Kidney (tissue), 13 donors: ENCODE measurements at regions not wholly inside any gene's neighbourhood (a gene's known extent, or its start where the extent isn't known, plus 50 kb on each side); places are given as distances from the start of the nearest gene placed in this dataset.

Experiments used
- DNase-seq, 5 donors: peaks; one replicate each; pipeline ENCODE4 v3.0.0-alpha.2; 2013 to 2020
- FAIRE-seq: peaks from 2 replicates; lab custom pipeline; 2012; peaks lifted over from hg19 to GRCh38; lab: Jason Lieb, UNC
- H3K27ac ChIP-seq, 2 donors: one replicate each; pipeline ENCODE4 v1.7.0; 2013; ENCODE audit warnings: low read depth in 2 of 2, low read length in 2 of 2, inconsistent platforms in 1 of 2
- H3K27me3 ChIP-seq: one replicate; pipeline ENCODE4 v1.7.1; 2013; ENCODE audit warnings: low read length, inconsistent platforms; ENCODE audit not compliant: control insufficient read depth, insufficient read depth
- H3K36me3 ChIP-seq, 3 donors: one replicate each; pipeline versions ENCODE4 v1.7.0 to v1.7.1; 2013; ENCODE audit warnings: low read length in 3 of 3, control low read depth in 1 of 3, inconsistent platforms in 1 of 3; ENCODE audit not compliant: insufficient read depth in 3 of 3, control insufficient read depth in 2 of 3
- H3K4me1 ChIP-seq, 3 donors: one replicate each; pipeline versions ENCODE4 v1.7.0 to v1.7.1; 2013; ENCODE audit warnings: low read length in 3 of 3, inconsistent platforms in 1 of 3, low read depth in 1 of 3; ENCODE audit not compliant: control insufficient read depth in 2 of 3, insufficient read depth in 2 of 3
- H3K4me3 ChIP-seq, 3 donors: one replicate each; pipeline versions ENCODE4 v1.7.0 to v1.8.1; 2013; ENCODE audit warnings: low read length in 3 of 3, control low read depth in 1 of 3, inconsistent platforms in 1 of 3
- H3K9ac ChIP-seq, 3 donors: one replicate each; pipeline versions ENCODE4 v1.7.0 to v1.7.1; 2013; ENCODE audit warnings: low read length in 3 of 3, control low read depth in 1 of 3, inconsistent platforms in 1 of 3
- H3K9me3 ChIP-seq, 3 donors: one replicate each; pipeline versions ENCODE4 v1.7.0 to v1.7.1; 2013; ENCODE audit warnings: low read length in 3 of 3, control low read depth in 1 of 3, inconsistent platforms in 1 of 3; ENCODE audit not compliant: control insufficient read depth in 2 of 3, insufficient read depth in 1 of 3
- intact Hi-C: fragments of 100-400 bp; cut with DNase I; formaldehyde crosslinking; loops from one replicate; pipeline ENCODE4 v1.11.1; 2022
- TF ChIP-seq, protein P1 (sequence below): IDR thresholded peaks from 3 replicates; pipeline ENCODE4 v1.5.1; 2012; ENCODE audit warnings: mild to moderate bottlenecking, moderate library complexity, borderline replicate concordance; ENCODE audit not compliant: insufficient read depth; ENCODE audit errors: extremely low read depth
- donor health status: control.
- donor health status: control.
- donor health status: control.
- donor health status: control.
- donor health status: control.
- donor health status: DM: yes; HTN: yes; CAD: no.
- donor health status: Normal renal cell carcinoma (clear cell type).

- no peak overlapping the region for H3K9ac ChIP-seq
Observed at GRCh38 chr11:7196396-7197146, 55.1 kb upstream of the SYT9 start.

DNA sequence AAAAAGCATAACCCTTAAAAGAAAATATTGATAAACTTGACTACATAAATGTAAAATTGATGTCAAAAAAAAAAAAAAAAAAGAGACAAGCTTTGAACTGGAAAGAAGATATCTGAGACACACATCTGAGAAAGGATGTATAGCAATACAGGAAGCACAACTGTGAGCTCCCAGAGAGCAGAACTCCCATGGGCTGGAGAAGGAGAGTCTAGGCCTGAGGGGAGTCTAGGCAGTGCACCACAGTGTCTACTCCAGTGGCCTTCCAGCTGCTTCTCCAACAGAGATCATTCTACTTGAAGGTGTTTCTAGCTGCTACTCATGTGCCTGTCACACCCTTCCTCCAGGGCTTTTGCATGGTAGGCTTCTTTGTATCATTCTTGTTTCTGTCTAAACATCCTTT lies 54.2 kb upstream of the SYT9 start:
- no peak overlapping the region for H3K4me3 ChIP-seq
- TF ChIP-seq, protein P1, sequence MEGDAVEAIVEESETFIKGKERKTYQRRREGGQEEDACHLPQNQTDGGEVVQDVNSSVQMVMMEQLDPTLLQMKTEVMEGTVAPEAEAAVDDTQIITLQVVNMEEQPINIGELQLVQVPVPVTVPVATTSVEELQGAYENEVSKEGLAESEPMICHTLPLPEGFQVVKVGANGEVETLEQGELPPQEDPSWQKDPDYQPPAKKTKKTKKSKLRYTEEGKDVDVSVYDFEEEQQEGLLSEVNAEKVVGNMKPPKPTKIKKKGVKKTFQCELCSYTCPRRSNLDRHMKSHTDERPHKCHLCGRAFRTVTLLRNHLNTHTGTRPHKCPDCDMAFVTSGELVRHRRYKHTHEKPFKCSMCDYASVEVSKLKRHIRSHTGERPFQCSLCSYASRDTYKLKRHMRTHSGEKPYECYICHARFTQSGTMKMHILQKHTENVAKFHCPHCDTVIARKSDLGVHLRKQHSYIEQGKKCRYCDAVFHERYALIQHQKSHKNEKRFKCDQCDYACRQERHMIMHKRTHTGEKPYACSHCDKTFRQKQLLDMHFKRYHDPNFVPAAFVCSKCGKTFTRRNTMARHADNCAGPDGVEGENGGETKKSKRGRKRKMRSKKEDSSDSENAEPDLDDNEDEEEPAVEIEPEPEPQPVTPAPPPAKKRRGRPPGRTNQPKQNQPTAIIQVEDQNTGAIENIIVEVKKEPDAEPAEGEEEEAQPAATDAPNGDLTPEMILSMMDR, result no peak
- H3K27ac ChIP-seq, result no peak overlapping the region
- no peak overlapping the region for H3K9ac ChIP-seq
- H3K4me1 ChIP-seq, result no peaks in the 10 kb centered on the region
- no peaks in the 10 kb centered on the region for H3K9me3 ChIP-seq
- FAIRE-seq (no peak), DNase-seq (no peak)
- no peaks in the 10 kb centered on the region for H3K36me3 ChIP-seq
- intact Hi-C loops, result no loop called here
- no peaks in the 10 kb centered on the region for H3K27me3 ChIP-seq

More at GRCh38 chr11:7196396-7197146, 55.1 kb upstream of the SYT9 start:
- no peaks in the 10 kb centered on the region for H3K9me3 ChIP-seq
- FAIRE-seq (no peak), DNase-seq (no peak)
- H3K4me1 ChIP-seq, result no peaks in the 10 kb centered on the region
- H3K4me3 ChIP-seq, result no peak overlapping the region
- H3K27ac ChIP-seq, result no peak overlapping the region
- intact Hi-C loops, result no loop called here
- TF ChIP-seq, protein P1, result no peak
- no peaks in the 10 kb centered on the region for H3K27me3 ChIP-seq
- no peaks in the 10 kb centered on the region for H3K36me3 ChIP-seq
